VCaP (cell line): ENCODE measurements at regions not wholly inside any gene's neighbourhood (a gene's known extent, or its start where the extent isn't known, plus 50 kb on each side); places are given as distances from the start of the nearest gene placed in this dataset.
"Not testable (repeated sequence)": the region's sequence is repeated elsewhere in the genome, so short reads cannot be mapped to it uniquely, and the experiment has no call there.

ENCODE experiments used
- H3K27ac ChIP-seq: fragments of 450-650 bp; 2 replicates; pipeline ENCODE4 v1.5.1; 2017
- CTCF ChIP-seq: fragments of 450-650 bp; conservative IDR thresholded peaks from 2 replicates; pipeline ENCODE4 v1.5.1; 2017; ENCODE audit warnings: mild to moderate bottlenecking, moderate library complexity

- TF ChIP-seq CTCF, result no peak
- no peak overlapping the region for H3K27ac ChIP-seq
These were observed 323.0 kb downstream of the FLRT2 start for GRCh38 chr14:85852906-85853305.

DNA sequence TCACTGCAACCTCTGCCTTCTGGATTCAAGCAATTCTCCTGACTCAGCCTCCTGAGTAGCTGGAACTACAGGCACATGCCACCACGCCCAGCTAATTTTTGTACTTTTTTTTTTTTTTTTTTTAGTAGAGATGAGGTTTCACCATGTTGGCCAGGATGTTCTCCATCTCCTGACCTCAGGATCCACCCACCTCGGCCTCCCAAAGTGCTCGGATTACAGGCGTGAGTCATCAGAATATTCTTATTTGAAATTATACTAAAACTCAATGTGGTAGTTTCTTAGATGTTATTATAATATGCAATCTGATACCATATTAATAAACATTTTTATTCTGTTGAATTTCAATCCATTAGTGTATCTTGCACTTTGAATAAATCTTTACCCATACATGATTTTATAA is 322.2 kb downstream of the FLRT2 start:
- not testable (repeated sequence) for H3K27ac ChIP-seq

- not testable (repeated sequence) for H3K27ac ChIP-seq
These were observed 300.6 kb downstream of the FLRT2 start for GRCh38 chr14:85830549-85830948.

- not testable (repeated sequence) for H3K27ac ChIP-seq
These were observed 299.7 kb downstream of the FLRT2 start for GRCh38 chr14:85829601-85830000.

DNA sequence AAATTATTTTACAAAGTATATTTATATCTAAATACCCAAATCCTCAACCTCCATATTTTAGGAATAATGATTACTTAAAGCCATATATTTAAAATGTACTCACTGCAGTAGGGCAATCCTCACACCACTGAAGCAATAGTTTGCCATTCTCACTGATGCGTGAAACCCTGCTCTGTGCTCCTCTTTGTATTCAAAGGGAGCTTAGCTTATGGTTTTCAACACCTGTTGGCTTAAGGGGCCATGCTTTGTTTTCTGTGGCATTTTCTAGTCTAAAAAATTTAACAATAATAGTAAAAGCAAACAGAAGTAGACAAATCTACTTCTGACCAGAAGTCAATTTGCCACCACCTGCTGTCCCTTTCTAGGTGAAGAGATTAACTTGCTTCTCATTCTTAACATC is 294.6 kb downstream of the FLRT2 start:
- no peak overlapping the region for H3K27ac ChIP-seq
- TF ChIP-seq CTCF, result no peak

DNA sequence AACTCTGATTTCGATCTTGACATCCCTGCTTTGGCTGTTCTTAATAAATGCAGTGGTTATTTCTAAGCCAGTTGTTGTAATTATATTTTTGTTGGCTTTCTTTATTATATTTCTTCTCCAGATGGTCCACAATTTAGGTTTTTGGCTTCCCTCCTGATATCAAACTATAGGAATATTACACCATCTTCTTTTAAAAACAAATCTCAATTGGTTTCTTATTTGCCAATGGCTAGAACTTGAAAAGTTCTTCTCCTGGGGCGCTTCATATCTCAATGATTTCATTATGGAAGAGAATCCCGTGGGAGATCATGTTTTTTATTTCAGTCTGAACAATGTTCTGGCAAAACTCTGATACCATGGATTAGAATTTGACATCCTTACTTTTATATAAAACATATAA is 292.3 kb downstream of the FLRT2 start:
- TF ChIP-seq CTCF, result no peak
- H3K27ac ChIP-seq, result no peak overlapping the region

DNA sequence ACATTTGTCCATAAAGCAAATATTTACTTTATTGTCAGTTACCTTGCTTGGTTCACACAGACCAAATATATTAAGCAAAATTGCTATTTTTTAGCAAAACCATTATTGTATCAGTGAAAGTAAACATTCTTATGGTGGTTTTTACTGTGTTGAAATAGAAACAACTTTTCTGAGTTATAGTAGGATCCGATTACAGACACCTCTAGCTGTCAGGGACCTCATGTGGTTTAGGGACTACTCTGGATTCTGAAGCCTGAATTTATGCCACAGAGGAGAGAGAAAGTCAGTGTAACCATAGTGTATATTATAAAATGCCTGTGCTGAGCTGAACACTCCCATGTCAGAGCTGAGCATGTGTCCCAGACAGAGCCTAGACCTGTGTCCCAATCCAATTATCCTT is 287.5 kb downstream of the FLRT2 start:
- TF ChIP-seq CTCF, result no peak

GRCh38 chr14:85813040-85813439 is 283.1 kb downstream of the FLRT2 start:
- no peak for TF ChIP-seq CTCF
- H3K27ac ChIP-seq, result no peak overlapping the region

More for the DNA sequence above, 287.5 kb downstream of the FLRT2 start:
- no peak overlapping the region for H3K27ac ChIP-seq

DNA sequence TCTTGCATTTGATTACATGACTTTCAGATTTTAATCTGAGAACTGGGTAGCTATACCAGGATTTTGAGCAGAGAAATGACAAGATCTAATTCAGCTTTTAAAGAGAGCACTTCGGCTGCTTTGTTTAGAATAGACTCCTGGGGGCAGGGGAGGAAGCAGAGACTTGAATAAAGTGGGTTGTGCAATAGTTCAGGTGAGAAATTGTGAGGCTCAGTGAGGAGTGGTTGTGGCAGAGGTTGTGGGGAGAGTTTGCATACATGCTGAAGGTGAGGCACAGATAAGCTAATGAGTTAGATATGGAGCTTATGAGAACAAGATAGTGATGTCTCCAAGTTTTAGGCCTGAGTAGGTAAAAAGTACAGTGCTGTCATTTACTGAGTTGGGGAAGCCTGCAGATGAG is 281.4 kb downstream of the FLRT2 start:
- TF ChIP-seq CTCF, result no peak
- H3K27ac ChIP-seq, result no peak overlapping the region

- TF ChIP-seq CTCF, result no peak
- no peak overlapping the region for H3K27ac ChIP-seq
These were observed 269.7 kb downstream of the FLRT2 start for GRCh38 chr14:85799668-85800067.
